GM23338 (cell line): ENCODE measurements at regions not wholly inside any gene's neighbourhood (a gene's known extent, or its start where the extent isn't known, plus 50 kb on each side); places are given as distances from the start of the nearest gene placed in this dataset.

Experiments
- ATAC-seq: fragments of 200-7000 bp; cut with Tn5 transposase; 3 replicates; pipeline ENCODE4 v1.9.1; 2020
- DNase-seq: peaks from one replicate; pipeline ENCODE4 v3.0.0-alpha.2; 2015; ENCODE audit warnings: low spot score
- H2AFZ ChIP-seq: fragments of 200-600 bp; sonication (generic); 2 replicates; pipeline ENCODE4 v1.8.0; 2016; ENCODE audit warnings: antibody characterized with exemption, mild to moderate bottlenecking, moderate library complexity
- H3F3A ChIP-seq: fragments of 200-600 bp; sonication (generic); replicated peaks from 2 replicates; pipeline ENCODE4 v1.8.0; 2017; ENCODE audit warnings: antibody characterized with exemption, mixed run types, low read depth
- H3K27ac ChIP-seq: fragments of 200-600 bp; sonication (generic); 2 replicates; pipeline ENCODE4 v1.6.1; 2016; ENCODE audit warnings: low read depth
- H3K27me3 ChIP-seq: fragments of 200-600 bp; sonication (generic); 2 replicates; pipeline ENCODE4 v1.8.0; 2016; ENCODE audit warnings: mild to moderate bottlenecking, mixed run types, moderate library complexity; ENCODE audit not compliant: insufficient read depth
- H3K36me3 ChIP-seq: fragments of 200-600 bp; sonication (generic); 2 replicates; pipeline ENCODE4 v1.8.0; 2016; ENCODE audit warnings: mild to moderate bottlenecking; ENCODE audit not compliant: insufficient read depth
- H3K4me1 ChIP-seq: fragments of 200-600 bp; sonication (generic); 2 replicates; pipeline ENCODE4 v1.8.0; 2016; ENCODE audit warnings: mild to moderate bottlenecking, moderate library complexity; ENCODE audit not compliant: insufficient read depth
- H3K4me2 ChIP-seq: fragments of 200-600 bp; sonication (generic); 2 replicates; pipeline ENCODE4 v1.7.1; 2017; ENCODE audit warnings: mixed run types
- H3K4me3 ChIP-seq: fragments of 200-600 bp; sonication (generic); 2 replicates; pipeline ENCODE4 v1.6.1; 2016; ENCODE audit warnings: mixed run types
- H3K79me2 ChIP-seq: fragments of 200-600 bp; sonication (generic); replicated peaks from 2 replicates; pipeline ENCODE4 v1.8.0; 2017; ENCODE audit warnings: mild to moderate bottlenecking; ENCODE audit not compliant: insufficient read depth
- H3K9me2 ChIP-seq: fragments of 200-600 bp; sonication (generic); 2 replicates; pipeline ENCODE4 v1.8.0; 2017; ENCODE audit not compliant: insufficient read depth
- H4K20me1 ChIP-seq: fragments of 200-600 bp; sonication (generic); replicated peaks from 2 replicates; pipeline ENCODE4 v1.8.0; 2017; ENCODE audit warnings: mild to moderate bottlenecking; ENCODE audit not compliant: insufficient read depth
- H3K27ac Mint-ChIP-seq: 2 replicates; pipeline ENCODE4 v1.8.0; 2020; ENCODE audit warnings: inconsistent platforms, mild to moderate bottlenecking, moderate library complexity, mixed read lengths
- H3K27me3 Mint-ChIP-seq: 3 replicates; pipeline ENCODE4 v1.8.0; 2022; ENCODE audit warnings: low read depth, mild to moderate bottlenecking, moderate library complexity, mixed read lengths, inconsistent platforms; ENCODE audit not compliant: insufficient read depth, poor library complexity
- H3K36me3 Mint-ChIP-seq: 3 replicates; pipeline ENCODE4 v1.8.0; 2021; ENCODE audit warnings: low read depth, mild to moderate bottlenecking, inconsistent platforms, moderate library complexity, mixed read lengths
- H3K4me1 Mint-ChIP-seq: 3 replicates; pipeline ENCODE4 v1.8.0; 2020; ENCODE audit warnings: mild to moderate bottlenecking, inconsistent platforms, mixed read lengths
- H3K4me3 Mint-ChIP-seq: 3 replicates; pipeline ENCODE4 v1.8.0; 2021; ENCODE audit warnings: moderate library complexity, mild to moderate bottlenecking, inconsistent platforms, mixed read lengths
- H3K9me3 Mint-ChIP-seq: 3 replicates; pipeline ENCODE4 v1.8.0; 2020; ENCODE audit warnings: moderate library complexity, mild to moderate bottlenecking, inconsistent platforms, mixed read lengths
- CREB1 ChIP-seq: fragments of 250-450 bp; sonication (Bioruptor Pico); IDR thresholded peaks from 2 replicates; pipeline ENCODE4 v1.5.0; 2020; ENCODE audit warnings: low read depth, mild to moderate bottlenecking, moderate library complexity
- CTCF ChIP-seq, 2 experiments: fragments of 200-600 bp in 1 of 2; sonication (generic) in 1 of 2; conservative IDR thresholded peaks; 2 replicates each; pipeline versions ENCODE4 v1.5.1 to v1.6.1; 2016 to 2017; ENCODE audit warnings: antibody characterized with exemption in 2 of 2, low read depth in 2 of 2, mild to moderate bottlenecking in 2 of 2, moderate library complexity in 1 of 2
- ETS1 ChIP-seq: IDR thresholded peaks from 2 replicates; pipeline ENCODE4 v1.6.1; 2016; ENCODE audit warnings: antibody characterized with exemption
- EZH2 ChIP-seq: fragments of 200-600 bp; sonication (generic); IDR thresholded peaks from one replicate; pipeline ENCODE4 v1.8.0; 2017; ENCODE audit warnings: antibody characterized with exemption, mild to moderate bottlenecking, low read depth; ENCODE audit not compliant: unreplicated experiment
- EZH2phosphoT487 ChIP-seq: fragments of 200-600 bp; sonication (generic); IDR thresholded peaks from one replicate; pipeline ENCODE4 v1.8.1; 2018; ENCODE audit warnings: antibody characterized with exemption; ENCODE audit not compliant: unreplicated experiment
- JUNB ChIP-seq: IDR thresholded peaks from one replicate; pipeline ENCODE4 v1.6.1; 2016; ENCODE audit warnings: antibody characterized with exemption; ENCODE audit not compliant: unreplicated experiment
- NANOG ChIP-seq: IDR thresholded peaks from 2 replicates; pipeline ENCODE4 v1.6.1; 2016; ENCODE audit warnings: antibody characterized with exemption, borderline replicate concordance
- STAT1 ChIP-seq: IDR thresholded peaks from one replicate; pipeline ENCODE4 v1.6.1; 2016; ENCODE audit warnings: antibody characterized with exemption; ENCODE audit not compliant: unreplicated experiment
- ZNF114 ChIP-seq: fragments of 250-450 bp; sonication (Bioruptor Pico); IDR thresholded peaks from 2 replicates; pipeline ENCODE4 v1.5.0; 2020; ENCODE audit warnings: mild to moderate bottlenecking, moderate library complexity
- ZNF331 ChIP-seq: fragments of 250-450 bp; sonication (Bioruptor Pico); IDR thresholded peaks from 2 replicates; pipeline ENCODE4 v1.5.0; 2020; ENCODE audit warnings: low read depth, mild to moderate bottlenecking, moderate library complexity
- TF ChIP-seq, protein P1 (sequence below): IDR thresholded peaks from one replicate; pipeline ENCODE4 v1.6.1; 2018; ENCODE audit warnings: antibody characterized with exemption; ENCODE audit not compliant: unreplicated experiment

- TF ChIP-seq CTCF (conservative IDR thresholded peaks at IDR 0.05; ENCODE audit: low read depth in 2 of 2) (no peak), JUNB (no peak), ETS1 (no peak), CREB1 (no peak)
- TF ChIP-seq, protein P1, sequence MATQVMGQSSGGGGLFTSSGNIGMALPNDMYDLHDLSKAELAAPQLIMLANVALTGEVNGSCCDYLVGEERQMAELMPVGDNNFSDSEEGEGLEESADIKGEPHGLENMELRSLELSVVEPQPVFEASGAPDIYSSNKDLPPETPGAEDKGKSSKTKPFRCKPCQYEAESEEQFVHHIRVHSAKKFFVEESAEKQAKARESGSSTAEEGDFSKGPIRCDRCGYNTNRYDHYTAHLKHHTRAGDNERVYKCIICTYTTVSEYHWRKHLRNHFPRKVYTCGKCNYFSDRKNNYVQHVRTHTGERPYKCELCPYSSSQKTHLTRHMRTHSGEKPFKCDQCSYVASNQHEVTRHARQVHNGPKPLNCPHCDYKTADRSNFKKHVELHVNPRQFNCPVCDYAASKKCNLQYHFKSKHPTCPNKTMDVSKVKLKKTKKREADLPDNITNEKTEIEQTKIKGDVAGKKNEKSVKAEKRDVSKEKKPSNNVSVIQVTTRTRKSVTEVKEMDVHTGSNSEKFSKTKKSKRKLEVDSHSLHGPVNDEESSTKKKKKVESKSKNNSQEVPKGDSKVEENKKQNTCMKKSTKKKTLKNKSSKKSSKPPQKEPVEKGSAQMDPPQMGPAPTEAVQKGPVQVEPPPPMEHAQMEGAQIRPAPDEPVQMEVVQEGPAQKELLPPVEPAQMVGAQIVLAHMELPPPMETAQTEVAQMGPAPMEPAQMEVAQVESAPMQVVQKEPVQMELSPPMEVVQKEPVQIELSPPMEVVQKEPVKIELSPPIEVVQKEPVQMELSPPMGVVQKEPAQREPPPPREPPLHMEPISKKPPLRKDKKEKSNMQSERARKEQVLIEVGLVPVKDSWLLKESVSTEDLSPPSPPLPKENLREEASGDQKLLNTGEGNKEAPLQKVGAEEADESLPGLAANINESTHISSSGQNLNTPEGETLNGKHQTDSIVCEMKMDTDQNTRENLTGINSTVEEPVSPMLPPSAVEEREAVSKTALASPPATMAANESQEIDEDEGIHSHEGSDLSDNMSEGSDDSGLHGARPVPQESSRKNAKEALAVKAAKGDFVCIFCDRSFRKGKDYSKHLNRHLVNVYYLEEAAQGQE: no peak
Observed at GRCh38 chr1:221635305-221635704, 106.6 kb downstream of the DUSP10 start (continued).

- H3K79me2 ChIP-seq: no peaks in the 10 kb centered on the region
- peaks cover 2% of the 10 kb centered on the region for H3K27me3 Mint-ChIP-seq
- H3K4me3 Mint-ChIP-seq: no peak overlapping the region
- TF ChIP-seq ETS1 (no peak), EZH2 (no peak), STAT1 (no peak), CREB1 (no peak), ZNF114 (CRISPR knock-in tag) (no peak), NANOG (no peak), EZH2phosphoT487 (no peak), CTCF (conservative IDR thresholded peaks at IDR 0.05; ENCODE audit: low read depth in 2 of 2) (no peak), ZNF331 (CRISPR knock-in tag) (no peak)
- TF ChIP-seq, protein P1: no peak
Observed at GRCh38 chr1:221636096-221636495, 105.8 kb downstream of the DUSP10 start.

More at GRCh38 chr1:221636096-221636495, 105.8 kb downstream of the DUSP10 start:
- H3K27ac Mint-ChIP-seq: no peak overlapping the region
- Histone ChIP-seq H2AFZ (no peak overlapping the region), H3K9me2 (no peaks in the 10 kb centered on the region), H3K27ac (no peak overlapping the region), H3K36me3 (no peaks in the 10 kb centered on the region), H3K4me3 (no peak overlapping the region), H4K20me1 (no peaks in the 10 kb centered on the region), H3K4me1 (peaks cover 4% of the 10 kb centered on the region; the same call in 1 of the 2 replicates), H3F3A (no peaks in the 10 kb centered on the region), H3K27me3 (no peaks in the 10 kb centered on the region), H3K4me2 (no peak overlapping the region)
- DNase-seq (no peak), ATAC-seq (no peak)
- H3K4me1 Mint-ChIP-seq: no peaks in the 10 kb centered on the region; the same call in 2 of the 3 replicates
- no peaks in the 10 kb centered on the region; the same call in 2 of the 3 replicates for H3K9me3 Mint-ChIP-seq
- H3K36me3 Mint-ChIP-seq: no peaks in the 10 kb centered on the region
